SK-N-DZ (cell line): ENCODE measurements at regions not wholly inside any gene's neighbourhood (a gene's known extent, or its start where the extent isn't known, plus 50 kb on each side); places are given as distances from the start of the nearest gene placed in this dataset.
A peak's percentile ranks its signal among the peaks of the same experiment; 100 is the strongest.

Experiments
- DNase-seq: peaks from one replicate; pipeline ENCODE4 v3.0.0-alpha.2; 2015; ENCODE audit warnings: low spot score

GRCh38 chr3:18774319-18775088 is 349.4 kb upstream of the SATB1 start:
- DNase-seq, result no peak

GRCh38 chr3:18772699-18773305 is 347.7 kb upstream of the SATB1 start:
- DNase-seq, result peak; percentile 22

GRCh38 chr3:18771931-18772330 is 346.8 kb upstream of the SATB1 start:
- DNase-seq, result no peak

- DNase-seq, result no peak
Observed at GRCh38 chr3:18770800-18771199, 345.7 kb upstream of the SATB1 start.

GRCh38 chr3:18767756-18768303 is 342.7 kb upstream of the SATB1 start:
- DNase-seq, result no peak

GRCh38 chr3:18766974-18767373 is 341.8 kb upstream of the SATB1 start:
- DNase-seq, result no peak

- DNase-seq, result no peak
Observed at GRCh38 chr3:18765662-18766061, 340.5 kb upstream of the SATB1 start.

- no peak for DNase-seq
Observed at GRCh38 chr3:18765161-18765560, 340.0 kb upstream of the SATB1 start.

- DNase-seq, result no peak
Observed at GRCh38 chr3:18761530-18761929, 336.4 kb upstream of the SATB1 start.

GRCh38 chr3:18758047-18758704 is 333.0 kb upstream of the SATB1 start:
- peak; percentile 75 for DNase-seq

GRCh38 chr3:18757476-18757875 is 332.3 kb upstream of the SATB1 start:
- no peak for DNase-seq

GRCh38 chr3:18752273-18752934 is 327.3 kb upstream of the SATB1 start:
- DNase-seq, result no peak

GRCh38 chr3:18751514-18751913 is 326.4 kb upstream of the SATB1 start:
- DNase-seq, result peak; percentile 13

GRCh38 chr3:18747383-18747782 is 322.2 kb upstream of the SATB1 start:
- no peak for DNase-seq

- no peak for DNase-seq
Observed at GRCh38 chr3:18745472-18745871, 320.3 kb upstream of the SATB1 start.

- DNase-seq, result peak; percentile 17
Observed at GRCh38 chr3:18744472-18744871, 319.3 kb upstream of the SATB1 start.

GRCh38 chr3:18743761-18744160 is 318.6 kb upstream of the SATB1 start:
- no peak for DNase-seq

- DNase-seq, result no peak
Observed at GRCh38 chr3:18740631-18741583, 315.8 kb upstream of the SATB1 start.

- no peak for DNase-seq
Observed at GRCh38 chr3:18739099-18739433, 313.9 kb upstream of the SATB1 start.

GRCh38 chr3:18738393-18739098 is 313.4 kb upstream of the SATB1 start:
- DNase-seq, result no peak
